ENCODE measurements at regions not wholly inside any gene's neighbourhood (a gene's known extent, or its start where the extent isn't known, plus 50 kb on each side); places are given as distances from the start of the nearest gene placed in this dataset.

- Histone ChIP-seq H3K36me3 (replicated peaks; ENCODE audit: insufficient read depth, low read length) (no peaks in the 10 kb centered on the region), H2AFZ (ENCODE audit: low read length) (no peak overlapping the region), H3K27ac (ENCODE audit: low read length) (no peak overlapping the region), H4K20me1 (ENCODE audit: insufficient read depth, low read length) (no peaks in the 10 kb centered on the region), H3K9me2 (replicated peaks; ENCODE audit: insufficient read depth, low read length) (no peaks in the 10 kb centered on the region), H3K4me1 (ENCODE audit: low read length) (peaks cover 18% of the 10 kb centered on the region), H3K9ac (ENCODE audit: low read length) (no peak overlapping the region), H3K27me3 (replicated peaks; ENCODE audit: insufficient read depth, low read length) (no peaks in the 10 kb centered on the region), H3K9me3 (replicated peaks; ENCODE audit: insufficient read depth, low read length) (no peaks in the 10 kb centered on the region), H3K79me2 (ENCODE audit: low read length) (no peaks in the 10 kb centered on the region), H3K4me3 (ENCODE audit: low read length) (no peak overlapping the region), H3K4me2 (ENCODE audit: low read depth, low read length) (no peak overlapping the region), H3F3A (ENCODE audit: insufficient read depth, low read length) (no peaks in the 10 kb centered on the region)
- no peak for DNase-seq
- no peak for TF ChIP-seq EZH2phosphoT487 (IDR thresholded peaks at IDR 0.05; ENCODE audit: low read length)
- no peak for TF ChIP-seq CTCF (IDR thresholded peaks at IDR 0.05; ENCODE audit: low read length)
- no peak for TF ChIP-seq EZH2 (optimal IDR thresholded peaks at IDR 0.05; ENCODE audit: low read depth, low read length)
Observed at GRCh38 chr6:92708270-92708669, 711.1 kb downstream of the EPHA7 start.

- Histone ChIP-seq H3K9me3 (replicated peaks; ENCODE audit: insufficient read depth, low read length) (no peaks in the 10 kb centered on the region), H3K36me3 (replicated peaks; ENCODE audit: insufficient read depth, low read length) (no peaks in the 10 kb centered on the region), H3K79me2 (ENCODE audit: low read length) (no peaks in the 10 kb centered on the region), H3K4me2 (ENCODE audit: low read depth, low read length) (no peak overlapping the region), H3K4me1 (ENCODE audit: low read length) (peaks cover 18% of the 10 kb centered on the region), H3F3A (ENCODE audit: insufficient read depth, low read length) (no peaks in the 10 kb centered on the region), H3K9ac (ENCODE audit: low read length) (no peak overlapping the region), H3K27me3 (replicated peaks; ENCODE audit: insufficient read depth, low read length) (no peaks in the 10 kb centered on the region), H4K20me1 (ENCODE audit: insufficient read depth, low read length) (no peaks in the 10 kb centered on the region), H3K9me2 (replicated peaks; ENCODE audit: insufficient read depth, low read length) (no peaks in the 10 kb centered on the region), H3K27ac (ENCODE audit: low read length) (no peak overlapping the region), H2AFZ (ENCODE audit: low read length) (no peak overlapping the region), H3K4me3 (ENCODE audit: low read length) (no peak overlapping the region)
- TF ChIP-seq CTCF (IDR thresholded peaks at IDR 0.05; ENCODE audit: low read length) (no peak), EZH2 (optimal IDR thresholded peaks at IDR 0.05; ENCODE audit: low read depth, low read length) (no peak), EZH2phosphoT487 (IDR thresholded peaks at IDR 0.05; ENCODE audit: low read length) (no peak)
- DNase-seq = no peak
Observed at GRCh38 chr6:92706976-92707375, 712.4 kb downstream of the EPHA7 start.

- H4K20me1 ChIP-seq (ENCODE audit: insufficient read depth, low read length) = no peaks in the 10 kb centered on the region
- no peaks in the 10 kb centered on the region for H3K27me3 ChIP-seq (replicated peaks; ENCODE audit: insufficient read depth, low read length)
- H3K9ac ChIP-seq (ENCODE audit: low read length) = no peak overlapping the region
- no peaks in the 10 kb centered on the region for H3K9me3 ChIP-seq (replicated peaks; ENCODE audit: insufficient read depth, low read length)
- TF ChIP-seq EZH2phosphoT487 (IDR thresholded peaks at IDR 0.05; ENCODE audit: low read length) (no peak), EZH2 (optimal IDR thresholded peaks at IDR 0.05; ENCODE audit: low read depth, low read length) (no peak), CTCF (IDR thresholded peaks at IDR 0.05; ENCODE audit: low read length) (no peak)
- H3F3A ChIP-seq (ENCODE audit: insufficient read depth, low read length) = no peaks in the 10 kb centered on the region
- no peaks in the 10 kb centered on the region for H3K79me2 ChIP-seq (ENCODE audit: low read length)
- H3K4me1 ChIP-seq (ENCODE audit: low read length) = no peaks in the 10 kb centered on the region
- H3K4me3 ChIP-seq (ENCODE audit: low read length) = no peak overlapping the region
- H2AFZ ChIP-seq (ENCODE audit: low read length) = no peak overlapping the region
- no peak for DNase-seq
- H3K27ac ChIP-seq (ENCODE audit: low read length) = no peak overlapping the region
- no peaks in the 10 kb centered on the region for H3K36me3 ChIP-seq (replicated peaks; ENCODE audit: insufficient read depth, low read length)
- no peaks in the 10 kb centered on the region for H3K9me2 ChIP-seq (replicated peaks; ENCODE audit: insufficient read depth, low read length)
- H3K4me2 ChIP-seq (ENCODE audit: low read depth, low read length) = no peak overlapping the region
Observed at GRCh38 chr6:92701425-92702096, 717.8 kb downstream of the EPHA7 start.

Data from MM.1S (cell line).